ENCODE measurements at regions not wholly inside any gene's neighbourhood (a gene's known extent, or its start where the extent isn't known, plus 50 kb on each side); places are given as distances from the start of the nearest gene placed in this dataset.
A peak's percentile ranks its signal among the peaks of the same experiment; 100 is the strongest.
"Not testable (repeated sequence)": the region's sequence is repeated elsewhere in the genome, so short reads cannot be mapped to it uniquely, and the experiment has no call there.

GRCh38 chr7:131662301-131662873, 106.0 kb upstream of the PODXL start:
- not testable (repeated sequence) for DNase-seq

- peak; percentile 56 for DNase-seq
Measured at GRCh38 chr7:131657881-131658280, 101.5 kb upstream of the PODXL start.

- no peak for DNase-seq
Measured at GRCh38 chr7:131656980-131657723, 100.7 kb upstream of the PODXL start.

- no peak for DNase-seq
Measured at GRCh38 chr7:131655866-131656265, 99.4 kb upstream of the PODXL start.

- DNase-seq = no peak
Measured at GRCh38 chr7:131655447-131655846, 99.0 kb upstream of the PODXL start.

GRCh38 chr7:131654668-131655326, 98.4 kb upstream of the PODXL start:
- DNase-seq = peak; percentile 90

GRCh38 chr7:131654249-131654558, 97.8 kb upstream of the PODXL start:
- DNase-seq = no peak

GRCh38 chr7:131653418-131654248, 97.2 kb upstream of the PODXL start:
- DNase-seq = peak; percentile 56

- DNase-seq = no peak
Measured at GRCh38 chr7:131652934-131653333, 96.5 kb upstream of the PODXL start.

GRCh38 chr7:131652194-131652593, 95.8 kb upstream of the PODXL start:
- DNase-seq = no peak

- DNase-seq = no peak
Measured at GRCh38 chr7:131649879-131650278, 93.5 kb upstream of the PODXL start.

GRCh38 chr7:131649003-131649541, 92.6 kb upstream of the PODXL start:
- no peak for DNase-seq

- DNase-seq = no peak
Measured at GRCh38 chr7:131648491-131648890, 92.1 kb upstream of the PODXL start.

- no peak for DNase-seq
Measured at GRCh38 chr7:131646203-131646602, 89.8 kb upstream of the PODXL start.

GRCh38 chr7:131642429-131642828, 86.0 kb upstream of the PODXL start:
- no peak for DNase-seq

- DNase-seq = no peak
Measured at GRCh38 chr7:131640686-131641085, 84.3 kb upstream of the PODXL start.

GRCh38 chr7:131638641-131639430, 82.4 kb upstream of the PODXL start:
- no peak for DNase-seq

- DNase-seq = no peak
Measured at GRCh38 chr7:131637859-131638258, 81.4 kb upstream of the PODXL start.

GRCh38 chr7:131636092-131636491, 79.7 kb upstream of the PODXL start:
- DNase-seq = no peak

GRCh38 chr7:131634197-131634596, 77.8 kb upstream of the PODXL start:
- DNase-seq = not testable (repeated sequence)

- DNase-seq = peak; percentile 50
Measured at GRCh38 chr7:131633342-131633843, 77.0 kb upstream of the PODXL start.

GRCh38 chr7:131630427-131630826, 74.0 kb upstream of the PODXL start:
- no peak for DNase-seq
